Posterior cingulate gyrus (tissue), 11 donors: ENCODE measurements at regions not wholly inside any gene's neighbourhood (a gene's known extent, or its start where the extent isn't known, plus 50 kb on each side); places are given as distances from the start of the nearest gene placed in this dataset.
"Not testable (repeated sequence)": the region's sequence is repeated elsewhere in the genome, so short reads cannot be mapped to it uniquely, and the experiment has no call there.

Source experiments
- DNase-seq, 10 donors: peaks; one replicate each; pipeline versions ENCODE4 v3.0.0 to v3.0.0-alpha.2; 2020 to 2021; ENCODE audit warnings: mixed read lengths in 3 of 10
- intact Hi-C: fragments of 100-400 bp; cut with DNase I; formaldehyde crosslinking; loops from one replicate; pipeline ENCODE4 v1.15.1; 2023

- DNase-seq: no peak
- intact Hi-C loops: no loop called here
Measured at GRCh38 chr7:13024121-13024674, 336.8 kb downstream of the ARL4A start.

GRCh38 chr7:13025043-13025442 is 337.6 kb downstream of the ARL4A start:
- DNase-seq, intact Hi-C loops: not testable (repeated sequence)

GRCh38 chr7:13027321-13027720 is 339.9 kb downstream of the ARL4A start:
- DNase-seq: no peak
- intact Hi-C loops: no loop called here

DNA sequence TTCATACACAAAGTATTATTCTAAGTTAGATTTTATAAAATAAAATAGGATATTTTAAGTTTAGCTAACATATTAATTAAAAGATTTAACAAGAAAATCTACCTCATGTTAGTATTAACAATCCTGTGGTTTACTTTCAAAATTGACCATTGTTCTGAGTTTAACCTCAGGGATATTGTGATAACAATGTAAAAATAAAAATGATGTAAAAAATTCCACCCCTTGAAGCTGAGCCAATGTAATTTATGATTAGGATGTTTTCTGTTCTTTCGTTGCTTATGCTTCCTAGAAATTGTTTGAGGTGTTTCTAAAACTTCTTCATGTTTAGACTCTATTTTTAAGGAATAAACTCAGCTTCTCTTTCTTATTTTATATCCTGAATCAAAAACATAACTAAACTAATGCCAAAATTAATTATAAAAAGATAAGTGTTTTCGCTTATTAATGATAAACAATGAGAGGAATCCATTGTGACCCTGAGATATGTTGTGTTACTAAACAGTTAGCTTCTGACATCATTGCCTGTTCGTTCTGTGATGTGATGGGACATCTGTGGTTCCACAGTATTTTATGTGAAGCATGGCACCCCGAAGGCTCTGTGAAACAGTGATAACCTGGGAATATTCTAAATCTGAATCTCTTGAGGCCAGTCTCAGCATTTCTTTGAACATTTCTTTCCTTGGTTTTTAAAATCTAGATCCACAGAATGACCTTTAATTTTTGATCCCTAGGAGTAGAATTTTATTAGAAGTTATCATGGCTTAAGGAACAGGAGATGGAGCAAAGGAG is 340.8 kb downstream of the ARL4A start:
- intact Hi-C loops: no loop called here
- DNase-seq: no peak

- DNase-seq: no peak
- intact Hi-C loops: no loop called here
Measured at GRCh38 chr7:13028825-13029099, 341.3 kb downstream of the ARL4A start.

- intact Hi-C loops: no loop called here
Measured at GRCh38 chr7:13031468-13031867, 344.0 kb downstream of the ARL4A start.

GRCh38 chr7:13032084-13032483 is 344.7 kb downstream of the ARL4A start:
- DNase-seq: no peak
- intact Hi-C loops: no loop called here

More at GRCh38 chr7:13031468-13031867, 344.0 kb downstream of the ARL4A start:
- DNase-seq: no peak

DNA sequence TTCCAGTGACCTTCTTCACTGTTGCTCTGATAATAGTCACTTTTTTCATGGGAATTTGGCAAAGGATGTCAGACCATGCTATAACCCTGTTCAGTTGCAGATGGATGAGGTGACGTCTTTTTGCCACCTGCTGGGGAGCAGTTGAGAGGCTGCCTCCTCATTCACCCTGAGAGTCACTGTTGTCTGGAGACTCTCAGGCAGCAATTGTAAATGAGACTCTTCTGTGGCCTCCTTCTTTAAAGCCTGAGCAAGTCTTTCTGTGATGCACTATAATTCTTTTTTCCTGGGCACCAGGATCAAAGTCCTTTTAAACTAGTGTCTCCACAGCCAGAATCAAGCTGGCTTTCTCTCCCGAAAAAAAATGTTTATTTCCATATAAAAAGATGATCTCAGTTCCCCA is 345.1 kb downstream of the ARL4A start:
- peak in 1 of 10 donors; percentile 22 for DNase-seq
- intact Hi-C loops: no loop called here

DNA sequence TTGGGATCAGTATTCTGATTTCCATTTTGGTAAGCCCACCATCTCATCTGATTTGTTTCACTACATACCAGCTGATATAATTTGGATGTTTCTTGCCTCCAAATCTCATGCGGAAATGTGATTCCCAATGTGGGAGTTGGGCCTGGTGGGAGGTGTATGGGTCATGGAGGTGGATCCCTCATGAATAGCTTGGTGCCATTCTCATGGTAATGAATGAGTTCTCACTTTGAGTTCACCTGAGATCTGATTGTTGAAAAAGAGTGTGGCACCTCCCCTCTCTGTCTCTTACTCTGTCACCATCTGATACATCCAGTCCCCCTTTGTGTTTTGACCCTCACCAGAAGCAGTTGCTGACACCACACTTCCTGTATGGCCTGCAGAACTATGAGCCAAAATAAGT is 347.3 kb downstream of the ARL4A start:
- intact Hi-C loops: no loop called here
- no peak for DNase-seq

GRCh38 chr7:13035233-13035632 is 347.8 kb downstream of the ARL4A start:
- DNase-seq: no peak
- intact Hi-C loops: no loop called here

GRCh38 chr7:13036256-13036780 is 348.9 kb downstream of the ARL4A start:
- intact Hi-C loops: no loop called here
- no peak for DNase-seq

GRCh38 chr7:13037216-13037615 is 349.8 kb downstream of the ARL4A start:
- intact Hi-C loops: no loop called here
- no peak for DNase-seq

DNA sequence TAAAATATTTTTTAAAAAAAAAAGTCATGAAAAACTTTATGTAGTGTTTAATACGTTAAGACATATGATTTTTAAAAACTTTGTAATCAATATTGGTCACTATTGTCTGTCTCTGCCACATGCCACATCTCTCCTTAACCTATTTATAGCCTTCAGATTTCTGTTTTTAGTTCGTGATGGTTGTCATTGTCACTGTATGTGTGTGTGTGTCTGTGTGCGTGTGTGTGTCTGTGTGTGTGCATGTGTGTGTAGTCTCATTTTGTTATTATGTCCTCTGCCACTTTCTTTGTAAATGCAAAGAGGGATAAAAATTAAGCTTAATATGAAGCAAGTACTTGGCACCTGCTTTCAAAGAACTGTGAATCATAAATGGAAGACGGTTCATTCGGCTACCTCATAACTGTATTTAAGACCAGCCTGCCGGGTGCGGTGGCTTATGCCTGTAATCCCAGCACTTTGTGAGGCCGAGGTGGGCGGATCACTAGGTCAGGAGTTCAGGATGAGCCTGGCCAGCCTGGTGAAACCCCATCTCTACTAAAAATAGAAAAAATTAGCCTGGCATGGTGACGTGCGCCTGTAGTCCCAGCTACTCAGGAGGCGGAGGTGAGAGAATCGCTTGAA is 354.0 kb downstream of the ARL4A start:
- intact Hi-C loops: no loop called here

DNA sequence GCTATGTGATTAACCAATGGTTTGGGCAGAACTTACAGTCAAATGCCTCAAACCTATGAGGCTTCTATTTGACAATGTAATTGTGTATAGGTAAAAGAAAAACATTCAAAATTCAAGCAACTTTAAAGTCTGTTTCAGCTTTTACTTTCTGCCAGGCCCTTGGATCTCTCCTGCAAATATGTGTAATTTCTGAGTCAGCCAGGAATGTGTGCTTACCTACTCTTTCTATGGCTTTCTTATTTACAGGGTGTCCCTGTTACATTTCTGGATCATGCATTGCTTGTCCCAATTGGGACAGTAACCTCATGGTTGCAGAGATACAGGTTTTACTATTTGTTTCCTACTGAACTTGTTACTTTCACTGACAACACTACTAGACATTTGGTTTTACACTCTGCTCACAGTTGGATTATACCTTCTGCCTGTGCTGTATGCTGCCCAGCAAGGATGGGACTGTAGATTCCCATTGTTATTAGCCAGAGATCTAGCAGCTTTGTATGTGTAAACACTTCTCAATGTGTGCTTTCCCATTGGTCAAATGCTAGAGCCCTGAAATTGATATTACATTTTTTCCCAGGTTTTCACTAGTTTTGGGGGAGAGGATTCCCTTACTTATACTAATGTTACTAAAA is 355.3 kb downstream of the ARL4A start:
- intact Hi-C loops: no loop called here
- DNase-seq: no peak

More for the DNA sequence above, 354.0 kb downstream of the ARL4A start:
- DNase-seq: peak in 1 of 10 donors; percentile 55

- DNase-seq: no peak
- intact Hi-C loops: no loop called here
Measured at GRCh38 chr7:13044309-13044708, 356.9 kb downstream of the ARL4A start.

- DNase-seq: no peak
- intact Hi-C loops: no loop called here
Measured at GRCh38 chr7:13047061-13047460, 359.6 kb downstream of the ARL4A start.

DNA sequence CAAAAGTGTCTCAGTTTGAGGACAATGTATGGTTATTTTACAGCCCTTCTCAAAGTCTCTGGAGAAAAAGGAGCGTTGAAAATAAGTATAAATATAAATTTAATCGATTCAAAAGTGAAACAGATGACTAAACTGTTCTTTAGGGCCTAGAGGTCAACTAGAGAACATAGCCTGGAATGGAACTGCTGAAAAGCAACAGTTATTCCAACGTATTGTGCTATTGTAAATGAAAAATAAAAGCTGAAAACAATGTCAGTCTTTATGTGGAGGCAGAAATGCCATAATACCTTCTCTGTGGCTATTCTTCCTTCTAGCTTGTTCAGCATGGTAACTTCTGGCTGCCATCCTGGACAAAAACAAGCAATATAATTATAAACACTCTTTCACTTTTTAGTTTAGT is 362.5 kb downstream of the ARL4A start:
- no peak for DNase-seq

GRCh38 chr7:13050703-13051102 is 363.3 kb downstream of the ARL4A start:
- intact Hi-C loops: no loop called here
- no peak for DNase-seq

More for the DNA sequence above, 362.5 kb downstream of the ARL4A start:
- intact Hi-C loops: no loop called here

DNA sequence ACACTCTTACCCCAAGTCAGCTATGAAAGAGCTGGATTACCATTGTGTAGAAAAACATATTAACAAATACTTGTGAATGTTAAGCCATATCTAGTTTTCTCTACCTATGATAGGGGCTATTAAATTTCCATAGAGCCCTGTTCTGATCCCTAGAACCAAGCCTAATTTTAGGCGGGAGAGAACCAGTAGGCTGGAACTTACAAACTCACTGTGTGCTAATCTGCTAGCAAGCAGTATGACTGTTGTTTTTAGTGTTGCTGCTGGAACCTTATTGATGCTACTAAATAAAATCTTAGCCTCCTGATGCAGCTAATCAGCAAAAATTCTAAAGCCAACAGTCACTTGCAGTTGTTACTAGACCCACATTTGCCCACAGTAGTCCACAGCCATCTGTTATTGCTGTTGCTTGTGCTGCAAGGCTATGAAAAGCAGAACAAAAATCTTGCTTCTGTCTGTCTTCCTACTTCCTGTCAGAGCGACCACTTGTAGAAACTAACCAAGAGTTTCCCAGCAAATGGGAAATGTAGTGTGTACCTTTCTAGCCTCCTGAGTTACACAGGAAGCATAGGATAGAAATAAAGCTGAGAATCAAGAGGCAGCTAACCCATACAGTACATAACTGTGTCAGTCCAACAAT is 368.4 kb downstream of the ARL4A start:
- no peak for DNase-seq
- intact Hi-C loops: no loop called here

DNA sequence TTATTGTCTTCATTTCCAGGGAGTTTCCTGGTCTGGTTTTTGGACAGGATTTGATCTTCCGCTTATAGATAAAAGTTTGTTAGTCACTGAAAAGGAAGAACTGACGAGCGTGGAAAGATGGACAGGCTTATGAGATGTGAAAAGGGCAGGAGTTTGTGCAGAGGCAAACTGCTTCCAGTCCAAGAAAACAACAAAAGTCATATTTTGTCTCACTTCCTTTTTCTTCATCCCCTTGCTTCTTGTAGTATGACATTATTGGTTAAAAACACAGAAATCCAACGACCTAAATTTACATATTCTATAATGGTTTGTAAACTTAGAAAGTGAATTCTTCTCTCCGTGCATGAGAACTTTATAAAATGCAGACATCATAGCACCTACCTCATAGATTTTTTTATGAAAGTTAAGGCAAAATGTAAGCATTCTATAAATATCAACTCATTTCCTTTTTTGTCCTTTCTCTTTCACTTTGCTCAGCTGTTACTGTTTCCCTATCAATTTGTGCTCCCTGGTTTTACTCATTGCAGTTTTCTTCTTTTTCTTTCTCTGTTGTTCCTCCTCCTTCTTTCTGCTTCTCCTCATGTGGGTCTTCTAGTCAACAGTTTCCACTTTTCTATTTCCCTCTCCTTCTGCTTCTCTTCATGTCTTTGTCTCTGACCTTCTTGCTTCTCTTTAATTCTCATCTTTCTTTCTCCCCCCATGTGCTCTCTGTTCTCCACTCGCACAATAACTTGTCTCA is 370.2 kb downstream of the ARL4A start:
- no peak for DNase-seq
- intact Hi-C loops: no loop called here
